HepG2 (cell line): ENCODE measurements at regions not wholly inside any gene's neighbourhood (a gene's known extent, or its start where the extent isn't known, plus 50 kb on each side); places are given as distances from the start of the nearest gene placed in this dataset.

ENCODE experiments used
- AKAP8 ChIP-seq: sonication (generic); formaldehyde crosslinking; IDR thresholded peaks from 2 replicates; pipeline ENCODE4 v1.5.1; 2020; ENCODE audit warnings: mild to moderate bottlenecking, missing genetic modification reagents
- AKNA ChIP-seq: sonication (generic); formaldehyde crosslinking; IDR thresholded peaks from 2 replicates; pipeline ENCODE4 v1.4.0; 2020; ENCODE audit warnings: missing genetic modification reagents, borderline replicate concordance
- HNRNPH1 ChIP-seq: fragments of 200-400 bp; formaldehyde crosslinking; optimal IDR thresholded peaks from 2 replicates; pipeline ENCODE3; 2017; ENCODE audit warnings: mild to moderate bottlenecking, low read depth, low read length
- MYC ChIP-seq: sonication (generic); formaldehyde crosslinking; IDR thresholded peaks from 2 replicates; pipeline ENCODE4 v1.9.0; 2021; ENCODE audit warnings: missing genetic modification reagents, borderline replicate concordance
- NFYB ChIP-seq: sonication (generic); formaldehyde crosslinking; IDR thresholded peaks from 2 replicates; pipeline ENCODE4 v1.4.0; 2020; ENCODE audit warnings: missing genetic modification reagents
- RAD51 ChIP-seq: fragments of 450-650 bp; IDR thresholded peaks from 2 replicates; pipeline ENCODE4 v1.6.1; 2016; ENCODE audit warnings: borderline replicate concordance
- SMARCE1 ChIP-seq: fragments of 450-650 bp; IDR thresholded peaks from 2 replicates; pipeline ENCODE4 v1.6.1; 2017; ENCODE audit warnings: borderline replicate concordance
- ZNF782 ChIP-seq: sonication (generic); formaldehyde crosslinking; IDR thresholded peaks from 2 replicates; pipeline ENCODE4 v1.4.0; 2020; ENCODE audit warnings: missing genetic modification reagents, mild to moderate bottlenecking, borderline replicate concordance

DNA sequence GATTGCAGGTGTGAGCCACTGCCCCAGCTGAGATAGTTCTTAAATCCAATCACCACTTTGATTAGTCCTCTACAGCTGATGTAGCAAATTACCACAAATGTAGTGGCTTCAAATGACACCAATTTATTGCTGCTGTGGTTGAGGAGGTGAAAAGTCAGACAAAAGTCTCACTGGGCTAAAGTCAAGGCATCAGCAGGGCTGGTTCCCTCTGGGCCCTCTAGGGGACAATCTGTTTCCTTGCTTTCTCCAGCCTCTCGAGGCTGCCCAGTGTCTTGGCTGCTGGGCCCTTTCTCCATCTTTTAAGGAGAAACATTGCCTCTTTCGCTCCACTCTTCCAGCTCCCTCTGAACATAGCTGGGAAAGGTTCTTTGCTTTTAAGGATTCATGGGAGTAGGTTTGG, 50.5 kb upstream of the SHANK2 start:
- TF ChIP-seq SMARCE1: no peak
- TF ChIP-seq NFYB (CRISPR knock-in tag): no peak
- TF ChIP-seq ZNF782 (CRISPR knock-in tag): no peak
- TF ChIP-seq AKAP8 (CRISPR knock-in tag): no peak
- no peak for TF ChIP-seq MYC (CRISPR knock-in tag)
- TF ChIP-seq RAD51: no peak
- TF ChIP-seq AKNA (CRISPR knock-in tag): no peak
- no peak for TF ChIP-seq HNRNPH1
